ENCODE measurements at regions not wholly inside any gene's neighbourhood (a gene's known extent, or its start where the extent isn't known, plus 50 kb on each side); places are given as distances from the start of the nearest gene placed in this dataset.

- no peak overlapping the region for H3K27ac ChIP-seq
- DNase-seq (ENCODE audit: low spot score): no peak
- H3K27me3 ChIP-seq: no peaks in the 10 kb centered on the region
- H3K9me3 ChIP-seq: no peaks in the 10 kb centered on the region
- H3K4me3 ChIP-seq: no peak overlapping the region
- TF ChIP-seq CTCF (IDR thresholded peaks at IDR 0.05): no peak
- no peaks in the 10 kb centered on the region for H3K4me1 ChIP-seq
- no peaks in the 10 kb centered on the region for H3K36me3 ChIP-seq
Measured at GRCh38 chr5:164563370-164563769, 1058.0 kb downstream of the MAT2B start.

- no peaks in the 10 kb centered on the region for H3K36me3 ChIP-seq
- H3K4me3 ChIP-seq: no peak overlapping the region
- DNase-seq (ENCODE audit: low spot score): no peak
- no peak for TF ChIP-seq CTCF (IDR thresholded peaks at IDR 0.05)
- no peaks in the 10 kb centered on the region for H3K4me1 ChIP-seq
- H3K27me3 ChIP-seq: no peaks in the 10 kb centered on the region
- H3K27ac ChIP-seq: no peak overlapping the region
- H3K9me3 ChIP-seq: no peaks in the 10 kb centered on the region
Measured at GRCh38 chr5:164573397-164573796, 1068.0 kb downstream of the MAT2B start.

- no peaks in the 10 kb centered on the region for H3K9me3 ChIP-seq
- H3K4me3 ChIP-seq: no peak overlapping the region
- no peak for TF ChIP-seq CTCF (IDR thresholded peaks at IDR 0.05)
- no peaks in the 10 kb centered on the region for H3K27me3 ChIP-seq
- no peaks in the 10 kb centered on the region for H3K36me3 ChIP-seq
- no peaks in the 10 kb centered on the region for H3K4me1 ChIP-seq
- H3K27ac ChIP-seq: no peak overlapping the region
- no peak for DNase-seq (ENCODE audit: low spot score)
Measured at GRCh38 chr5:164577201-164577600, 1071.8 kb downstream of the MAT2B start.

- Histone ChIP-seq H3K4me1 (no peaks in the 10 kb centered on the region), H3K36me3 (no peaks in the 10 kb centered on the region), H3K9me3 (no peaks in the 10 kb centered on the region), H3K27ac (no peak overlapping the region), H3K27me3 (no peaks in the 10 kb centered on the region), H3K4me3 (no peak overlapping the region)
- TF ChIP-seq CTCF (IDR thresholded peaks at IDR 0.05): no peak
- DNase-seq (ENCODE audit: low spot score): no peak
Measured at GRCh38 chr5:164577742-164578141, 1072.3 kb downstream of the MAT2B start.

- no peaks in the 10 kb centered on the region for H3K4me1 ChIP-seq
- H3K27me3 ChIP-seq: no peaks in the 10 kb centered on the region
- TF ChIP-seq CTCF (IDR thresholded peaks at IDR 0.05): no peak
- H3K9me3 ChIP-seq: no peaks in the 10 kb centered on the region
- no peak for DNase-seq (ENCODE audit: low spot score)
- H3K27ac ChIP-seq: no peak overlapping the region
- no peak overlapping the region for H3K4me3 ChIP-seq
- H3K36me3 ChIP-seq: no peaks in the 10 kb centered on the region
Measured at GRCh38 chr5:164578401-164578800, 1073.0 kb downstream of the MAT2B start.

GRCh38 chr5:164578911-164579310 is 1073.5 kb downstream of the MAT2B start:
- no peak overlapping the region for H3K27ac ChIP-seq
- DNase-seq (ENCODE audit: low spot score): no peak
- no peaks in the 10 kb centered on the region for H3K36me3 ChIP-seq
- H3K9me3 ChIP-seq: no peaks in the 10 kb centered on the region
- TF ChIP-seq CTCF (IDR thresholded peaks at IDR 0.05): no peak
- no peaks in the 10 kb centered on the region for H3K27me3 ChIP-seq
- no peak overlapping the region for H3K4me3 ChIP-seq
- no peaks in the 10 kb centered on the region for H3K4me1 ChIP-seq
